ENCODE measurements at regions not wholly inside any gene's neighbourhood (a gene's known extent, or its start where the extent isn't known, plus 50 kb on each side); places are given as distances from the start of the nearest gene placed in this dataset.

DNA sequence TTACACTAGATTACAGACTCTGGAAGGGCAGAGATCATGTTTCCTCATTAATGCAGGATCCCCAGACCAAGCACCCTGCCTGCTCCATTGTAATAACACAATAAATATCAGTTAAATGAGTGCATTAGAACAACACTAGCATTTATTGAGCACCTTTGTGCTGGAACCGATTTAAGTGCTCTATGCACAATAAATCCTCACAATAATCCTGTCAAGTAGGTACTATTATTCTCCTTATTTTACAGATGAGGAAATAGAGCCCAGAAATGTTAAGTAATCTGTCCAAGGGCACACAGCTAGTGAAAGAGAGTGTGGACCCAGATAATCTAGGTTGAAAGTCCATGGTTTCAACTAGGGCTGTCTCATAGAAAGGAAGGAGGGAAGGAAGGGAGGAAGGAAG lies 69.8 kb downstream of the MAP1LC3B2 start:
- H3K27ac ChIP-seq (ENCODE audit: low read depth, low read length), result peak overlapping the region; percentile 57
- H3K36me3 ChIP-seq (ENCODE audit: control insufficient read depth in 5 of 5, insufficient read depth in 5 of 5, low read length in 5 of 5), result no peaks in the 10 kb centered on the region
- H3K4me1 ChIP-seq (ENCODE audit: control insufficient read depth in 5 of 5, insufficient read depth in 5 of 5, low read length in 5 of 5), result peaks cover 7 to 12% (median 8%) of the 10 kb centered on the region in 5 donors
- peak overlapping the region in 1 of 5 donors; percentile 15 for H3K4me3 ChIP-seq (ENCODE audit: low read depth in 1 of 5, low read length in 5 of 5)
- no peak overlapping the region for H3K9ac ChIP-seq (ENCODE audit: low read length in 5 of 5)
- no peaks in the 10 kb centered on the region for H3K27me3 ChIP-seq (ENCODE audit: control insufficient read depth in 5 of 5, insufficient read depth in 4 of 5, low read length in 5 of 5)
- H3K9me3 ChIP-seq (ENCODE audit: control insufficient read depth in 5 of 5, low read length in 5 of 5), result peaks cover 0 to 4% (median 0%) of the 10 kb centered on the region in 5 donors

DNA sequence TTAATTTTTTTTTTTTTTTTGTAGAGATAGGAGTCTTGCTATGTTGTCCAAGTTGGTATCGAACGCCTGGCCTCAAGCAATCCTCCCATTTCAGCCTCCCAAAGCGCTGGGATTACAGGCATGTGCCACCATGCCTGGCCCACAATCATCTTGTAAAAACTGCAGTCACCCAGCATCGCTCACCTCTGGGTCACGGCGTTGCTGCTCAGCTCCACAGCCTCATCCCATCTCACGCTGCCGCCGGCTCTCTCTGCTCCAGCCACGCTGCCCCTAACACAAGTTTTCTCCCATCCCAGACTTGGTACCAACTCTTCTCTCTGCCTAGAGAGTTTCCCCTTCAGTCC lies 69.2 kb downstream of the MAP1LC3B2 start:
- Histone ChIP-seq H3K27me3 (ENCODE audit: control insufficient read depth in 5 of 5, insufficient read depth in 4 of 5, low read length in 5 of 5) (no peaks in the 10 kb centered on the region), H3K36me3 (ENCODE audit: control insufficient read depth in 5 of 5, insufficient read depth in 5 of 5, low read length in 5 of 5) (no peaks in the 10 kb centered on the region), H3K9me3 (ENCODE audit: control insufficient read depth in 5 of 5, low read length in 5 of 5) (peaks cover 0 to 4% (median 0%) of the 10 kb centered on the region in 5 donors), H3K27ac (ENCODE audit: low read depth, low read length) (no peak overlapping the region), H3K9ac (ENCODE audit: low read length in 5 of 5) (no peak overlapping the region), H3K4me1 (ENCODE audit: control insufficient read depth in 5 of 5, insufficient read depth in 5 of 5, low read length in 5 of 5) (peaks cover 7 to 12% (median 8%) of the 10 kb centered on the region in 5 donors), H3K4me3 (ENCODE audit: low read depth in 1 of 5, low read length in 5 of 5) (no peak overlapping the region)
